Breast epithelium (tissue), 3 donors: ENCODE measurements at regions not wholly inside any gene's neighbourhood (a gene's known extent, or its start where the extent isn't known, plus 50 kb on each side); places are given as distances from the start of the nearest gene placed in this dataset.

Experiments
- CTCF ChIP-seq, 3 donors: fragments of 450-650 bp; IDR thresholded peaks; one replicate each; pipeline ENCODE4 v1.5.1; 2016 to 2017; ENCODE audit warnings: antibody characterized with exemption in 3 of 3, mild to moderate bottlenecking in 3 of 3, moderate library complexity in 3 of 3
- POLR2A ChIP-seq: fragments of 450-650 bp; IDR thresholded peaks from one replicate; pipeline ENCODE4 v1.6.1; 2016; ENCODE audit warnings: antibody characterized with exemption, mild to moderate bottlenecking, moderate library complexity
- POLR2AphosphoS5 ChIP-seq, 3 donors: sonication (generic); formaldehyde crosslinking; IDR thresholded peaks; one replicate each; pipeline ENCODE4 v1.6.1; 2017; ENCODE audit warnings: antibody characterized with exemption in 3 of 3

- TF ChIP-seq CTCF (IDR thresholded peaks at IDR 0.05) (no peak), POLR2A (no peak), POLR2AphosphoS5 (IDR thresholded peaks at IDR 0.05) (no peak)
Observed at GRCh38 chr5:118646917-118647316, 341.4 kb downstream of the DTWD2 start.
